ENCODE measurements at regions not wholly inside any gene's neighbourhood (a gene's known extent, or its start where the extent isn't known, plus 50 kb on each side); places are given as distances from the start of the nearest gene placed in this dataset.

- WGBS (ENCODE audit: insufficient coverage), result 100% methylated on average over 1 of the region's 2 CpGs
- Histone ChIP-seq H4K20me1 (ENCODE audit: control insufficient read depth, insufficient read depth, low read length, poor library complexity, severe bottlenecking) (no peaks in the 10 kb centered on the region), H3K27ac (ENCODE audit: low read length in 2 of 2) (no peak overlapping the region), H3K79me2 (ENCODE audit: control insufficient read depth, insufficient read depth, low read length) (no peaks in the 10 kb centered on the region), H3K4me1 (ENCODE audit: control insufficient read depth in 2 of 2, insufficient read depth in 2 of 2, low read length in 2 of 2) (no peaks in the 10 kb centered on the region), H3K4me3 (ENCODE audit: control extremely low read depth in 1 of 5, extremely low read depth in 1 of 5, insufficient read depth in 1 of 5, low read depth in 2 of 5, low read length in 4 of 5) (no peak overlapping the region), H3K9me3 (ENCODE audit: control extremely low read depth in 1 of 3, control insufficient read depth in 2 of 3, insufficient read depth in 1 of 3, low read length in 2 of 3) (peaks cover 0 to 3% (median 0%) of the 10 kb centered on the region in 3 donors), H3K4me2 (replicated peaks; ENCODE audit: low read depth, low read length, poor library complexity, severe bottlenecking) (no peak overlapping the region), H3K27me3 (replicated peaks in 1 of 4; ENCODE audit: control extremely low read depth in 1 of 4, control insufficient read depth in 3 of 4, insufficient read depth in 4 of 4, low read length in 3 of 4) (peaks cover 0 to 3% (median under 1%) of the 10 kb centered on the region in 4 experiments), H3K9ac (ENCODE audit: low read length) (no peak overlapping the region), H3K36me3 (replicated peaks in 1 of 2; ENCODE audit: control extremely low read depth in 1 of 2, control insufficient read depth in 1 of 2, extremely low read depth in 1 of 2, insufficient read depth in 2 of 2, low read length in 1 of 2) (no peaks in the 10 kb centered on the region), H2AFZ (ENCODE audit: insufficient read depth, low read depth, low read length, poor library complexity, severe bottlenecking) (no peak overlapping the region)
- CTCF ChIA-PET, result no interaction called here
- Mint-ChIP-seq H3K27me3 (peaks cover 3% of the 10 kb centered on the region), H3K27ac (no peak overlapping the region), H3K9me3 (ENCODE audit: insufficient read depth) (no peaks in the 10 kb centered on the region), H3K4me1 (no peaks in the 10 kb centered on the region), H3K4me3 (no peak overlapping the region)
- intact Hi-C loops (cut with micrococcal nuclease), result no loop called here
- no peak for ATAC-seq (ENCODE audit: low read depth)
- no peak for TF ChIP-seq CTCF (IDR thresholded peaks at IDR 0.05)
- no peak for TF ChIP-seq EZH2 (IDR thresholded peaks at IDR 0.05; ENCODE audit: borderline replicate concordance, insufficient read depth, low read depth, low read length, poor library complexity, severe bottlenecking)
- POLR2A ChIA-PET, result no interaction called here
- no peak for DNase-seq
These were observed 129.4 kb upstream of the PARP11 start for GRCh38 chr12:4002601-4003000.

DNA sequence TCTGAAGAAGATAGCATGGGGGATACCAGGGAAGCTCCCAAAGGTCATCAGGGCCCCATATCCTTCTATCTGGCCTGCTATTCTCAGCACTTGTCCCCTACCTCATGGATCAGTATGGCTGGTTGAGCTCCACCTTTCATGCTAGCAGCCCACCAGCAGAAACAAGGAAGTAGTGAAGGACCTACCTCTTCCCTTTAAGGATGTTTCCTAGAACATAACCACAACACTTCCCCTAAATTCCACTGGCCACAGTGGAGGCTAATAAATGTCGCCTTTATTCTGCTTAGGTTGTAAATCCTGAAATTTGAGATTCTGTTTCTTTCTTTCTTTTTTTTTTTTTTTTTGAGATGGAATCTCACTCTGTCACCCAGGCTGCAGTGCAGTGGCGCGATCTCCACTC lies 128.6 kb upstream of the PARP11 start:
- no peaks in the 10 kb centered on the region for H4K20me1 ChIP-seq (ENCODE audit: control insufficient read depth, insufficient read depth, low read length, poor library complexity, severe bottlenecking)
- ChIA-PET CTCF (interaction anchor here (15.2 kb wide), 1 partner anchor 276 kb away, joined by 293 read pairs; no protein-coding TSS in a partner anchor), POLR2A (no interaction called here)
- TF ChIP-seq CTCF (IDR thresholded peaks at IDR 0.05) (no peak), EZH2 (IDR thresholded peaks at IDR 0.05; ENCODE audit: borderline replicate concordance, insufficient read depth, low read depth, low read length, poor library complexity, severe bottlenecking) (no peak)
- intact Hi-C loops (cut with micrococcal nuclease), result no loop called here
- H3K36me3 ChIP-seq (replicated peaks in 1 of 2; ENCODE audit: control extremely low read depth in 1 of 2, control insufficient read depth in 1 of 2, extremely low read depth in 1 of 2, insufficient read depth in 2 of 2, low read length in 1 of 2), result no peaks in the 10 kb centered on the region
- peaks cover 0 to 3% (median under 1%) of the 10 kb centered on the region in 4 experiments for H3K27me3 ChIP-seq (replicated peaks in 1 of 4; ENCODE audit: control extremely low read depth in 1 of 4, control insufficient read depth in 3 of 4, insufficient read depth in 4 of 4, low read length in 3 of 4)
- no peak overlapping the region for H3K4me3 Mint-ChIP-seq
- H3K79me2 ChIP-seq (ENCODE audit: control insufficient read depth, insufficient read depth, low read length), result no peaks in the 10 kb centered on the region
- no peaks in the 10 kb centered on the region for H3K9me3 Mint-ChIP-seq (ENCODE audit: insufficient read depth)
- no peak for ATAC-seq (ENCODE audit: low read depth)
- no peak overlapping the region for H3K4me3 ChIP-seq (ENCODE audit: control extremely low read depth in 1 of 5, extremely low read depth in 1 of 5, insufficient read depth in 1 of 5, low read depth in 2 of 5, low read length in 4 of 5)
- no peak for DNase-seq
- no peak overlapping the region for H3K9ac ChIP-seq (ENCODE audit: low read length)
- H3K4me1 ChIP-seq (ENCODE audit: control insufficient read depth in 2 of 2, insufficient read depth in 2 of 2, low read length in 2 of 2), result no peaks in the 10 kb centered on the region
- H3K27me3 Mint-ChIP-seq, result peaks cover 3% of the 10 kb centered on the region
- H3K9me3 ChIP-seq (ENCODE audit: control extremely low read depth in 1 of 3, control insufficient read depth in 2 of 3, insufficient read depth in 1 of 3, low read length in 2 of 3), result peaks cover 0 to 3% (median 0%) of the 10 kb centered on the region in 3 donors
- no CpG with 5 or more reads among the region's 3 CpGs for WGBS (ENCODE audit: insufficient coverage)
- H2AFZ ChIP-seq (ENCODE audit: insufficient read depth, low read depth, low read length, poor library complexity, severe bottlenecking), result no peak overlapping the region
- no peak overlapping the region for H3K27ac ChIP-seq (ENCODE audit: low read length in 2 of 2)
- no peak overlapping the region for H3K4me2 ChIP-seq (replicated peaks; ENCODE audit: low read depth, low read length, poor library complexity, severe bottlenecking)
- H3K4me1 Mint-ChIP-seq, result no peaks in the 10 kb centered on the region
- no peak overlapping the region for H3K27ac Mint-ChIP-seq
